Neural cell (in vitro differentiated cells): ENCODE measurements at regions not wholly inside any gene's neighbourhood (a gene's known extent, or its start where the extent isn't known, plus 50 kb on each side); places are given as distances from the start of the nearest gene placed in this dataset.

Source experiments
- H2AFZ ChIP-seq: fragments of 200-600, 300-800 bp; sonication (generic), shearing (Covaris generic); 2 replicates; pipeline ENCODE4 v1.6.0; 2014; ENCODE audit warnings: low read depth, mild to moderate bottlenecking, antibody characterized with exemption, low read length, moderate library complexity
- H3F3A ChIP-seq: fragments of 200-600 bp; shearing (Covaris generic); 2 replicates; pipeline ENCODE4 v1.6.1; 2016; ENCODE audit warnings: mild to moderate bottlenecking, moderate library complexity, mixed read lengths, antibody characterized with exemption, low read length; ENCODE audit not compliant: insufficient read depth, poor library complexity, severe bottlenecking
- H3K27ac ChIP-seq: fragments of 200-600, 300-800 bp; sonication (generic), shearing (Covaris generic); 2 replicates; pipeline ENCODE4 v1.5.1; 2014; ENCODE audit warnings: mild to moderate bottlenecking, low read length, moderate library complexity
- H3K27me3 ChIP-seq: fragments of 300-800, 200-600 bp; sonication (generic), shearing (Covaris generic); 2 replicates; pipeline ENCODE4 v1.6.0; 2014; ENCODE audit warnings: mild to moderate bottlenecking, low read depth, low read length, moderate library complexity; ENCODE audit not compliant: insufficient read depth
- H3K36me3 ChIP-seq: fragments of 300-800, 200-600 bp; sonication (generic), shearing (Covaris generic); 2 replicates; pipeline ENCODE4 v1.5.1; 2014; ENCODE audit warnings: mild to moderate bottlenecking, antibody characterized with exemption, low read length, moderate library complexity; ENCODE audit not compliant: insufficient read depth
- H3K4me2 ChIP-seq: fragments of 300-800, 200-600 bp; sonication (generic), shearing (Covaris generic); 2 replicates; pipeline ENCODE4 v1.6.0; 2014; ENCODE audit warnings: mild to moderate bottlenecking, low read length
- H3K4me3 ChIP-seq: fragments of 300-800, 200-600 bp; sonication (generic), shearing (Covaris generic); 2 replicates; pipeline ENCODE4 v1.5.1; 2014; ENCODE audit warnings: mild to moderate bottlenecking, low read length, moderate library complexity
- H3K79me2 ChIP-seq: fragments of 200-600 bp; shearing (Covaris generic); replicated peaks from 2 replicates; pipeline ENCODE4 v1.6.0; 2014; ENCODE audit warnings: mild to moderate bottlenecking, low read length, moderate library complexity; ENCODE audit not compliant: insufficient read depth
- H3K9ac ChIP-seq: fragments of 300-800, 200-600 bp; sonication (generic), shearing (Covaris generic); 2 replicates; pipeline ENCODE4 v1.6.1; 2016; ENCODE audit warnings: mild to moderate bottlenecking, low read length, mixed read lengths
- H3K9me2 ChIP-seq: fragments of 200-600 bp; shearing (Covaris generic); 2 replicates; pipeline ENCODE4 v1.6.1; 2016; ENCODE audit warnings: mild to moderate bottlenecking, low read length, mixed read lengths; ENCODE audit not compliant: insufficient read depth
- H3K9me3 ChIP-seq: fragments of 200-600, 300-800 bp; sonication (generic), shearing (Covaris generic); 2 replicates; pipeline ENCODE4 v1.6.1; 2016; ENCODE audit warnings: mild to moderate bottlenecking, mixed run types, low read length, moderate library complexity, mixed read lengths
- H4K20me1 ChIP-seq: fragments of 200-600 bp; shearing (Covaris generic); 2 replicates; pipeline ENCODE4 v1.6.1; 2016; ENCODE audit warnings: mild to moderate bottlenecking, mixed run types; ENCODE audit not compliant: insufficient read depth
- CTCF ChIP-seq: fragments of 450-650 bp; IDR thresholded peaks from 2 replicates; pipeline ENCODE4 v1.5.1; 2014; ENCODE audit warnings: antibody characterized with exemption, mild to moderate bottlenecking, moderate library complexity; ENCODE audit not compliant: poor library complexity, severe bottlenecking
- EP300 ChIP-seq: fragments of 450-650 bp; conservative IDR thresholded peaks from 2 replicates; pipeline ENCODE4 v1.6.1; 2014; ENCODE audit warnings: antibody characterized with exemption, mild to moderate bottlenecking, moderate library complexity; ENCODE audit not compliant: poor library complexity, severe bottlenecking
- EZH2 ChIP-seq: fragments of 200-600, 300-800 bp; shearing (Covaris generic), sonication (generic); IDR thresholded peaks from 2 replicates; pipeline ENCODE4 v1.6.1; 2014; ENCODE audit warnings: antibody characterized with exemption, low read length, borderline replicate concordance, mild to moderate bottlenecking; ENCODE audit not compliant: insufficient read depth, poor library complexity, severe bottlenecking
- MXI1 ChIP-seq: fragments of 450-650 bp; conservative IDR thresholded peaks from 2 replicates; pipeline ENCODE4 v1.6.1; 2014; ENCODE audit warnings: antibody characterized with exemption, mild to moderate bottlenecking; ENCODE audit not compliant: poor library complexity, severe bottlenecking
- POLR2AphosphoS5 ChIP-seq: IDR thresholded peaks from 2 replicates; pipeline ENCODE4 v1.6.1; 2012
- RAD21 ChIP-seq: fragments of 450-650 bp; conservative IDR thresholded peaks from 2 replicates; pipeline ENCODE4 v1.6.1; 2014; ENCODE audit warnings: antibody characterized with exemption, mild to moderate bottlenecking, moderate library complexity
- REST ChIP-seq: IDR thresholded peaks from 2 replicates; pipeline ENCODE4 v1.6.1; 2012; ENCODE audit warnings: borderline replicate concordance
- SMC3 ChIP-seq: fragments of 450-650 bp; conservative IDR thresholded peaks from 2 replicates; pipeline ENCODE4 v1.6.1; 2014; ENCODE audit warnings: antibody characterized with exemption, mild to moderate bottlenecking, moderate library complexity; ENCODE audit not compliant: poor library complexity
- TAF1 ChIP-seq: IDR thresholded peaks from 2 replicates; pipeline ENCODE4 v1.6.1; 2012; ENCODE audit warnings: low read depth

- TF ChIP-seq REST, result no peak
- no peak for TF ChIP-seq POLR2AphosphoS5
- no peak for TF ChIP-seq SMC3
- TF ChIP-seq CTCF, result no peak
- TF ChIP-seq TAF1, result no peak
- H3K36me3 ChIP-seq, result no peaks in the 10 kb centered on the region
- H3K9me2 ChIP-seq, result no peaks in the 10 kb centered on the region
- H4K20me1 ChIP-seq, result no peaks in the 10 kb centered on the region
- H2AFZ ChIP-seq, result no peak overlapping the region
- H3K4me3 ChIP-seq, result no peak overlapping the region
- H3K27me3 ChIP-seq, result no peaks in the 10 kb centered on the region
- H3K79me2 ChIP-seq, result no peaks in the 10 kb centered on the region
- H3K9me3 ChIP-seq, result no peaks in the 10 kb centered on the region
- H3F3A ChIP-seq, result no peaks in the 10 kb centered on the region
- H3K27ac ChIP-seq, result no peak overlapping the region
- H3K9ac ChIP-seq, result no peak overlapping the region
- H3K4me2 ChIP-seq, result no peak overlapping the region
Observed at GRCh38 chr11:130614591-130614990, 166.1 kb downstream of the ADAMTS15 start.

- H3K27me3 ChIP-seq, result no peaks in the 10 kb centered on the region
- H2AFZ ChIP-seq, result no peak overlapping the region
- no peak overlapping the region for H3K4me2 ChIP-seq
- no peak for TF ChIP-seq POLR2AphosphoS5
- no peak for TF ChIP-seq CTCF
- TF ChIP-seq TAF1, result no peak
- no peak for TF ChIP-seq MXI1
- no peak for TF ChIP-seq RAD21
- TF ChIP-seq SMC3, result no peak
- TF ChIP-seq REST, result no peak
- TF ChIP-seq EZH2, result no peak
- TF ChIP-seq EP300, result no peak
- H3K4me3 ChIP-seq, result no peak overlapping the region
- no peaks in the 10 kb centered on the region for H3K9me2 ChIP-seq
- H3K79me2 ChIP-seq, result no peaks in the 10 kb centered on the region
- no peaks in the 10 kb centered on the region for H3F3A ChIP-seq
- H3K36me3 ChIP-seq, result no peaks in the 10 kb centered on the region
- H3K9me3 ChIP-seq, result no peaks in the 10 kb centered on the region
- H3K27ac ChIP-seq, result no peak overlapping the region
- no peak overlapping the region for H3K9ac ChIP-seq
- H4K20me1 ChIP-seq, result no peaks in the 10 kb centered on the region
Observed at GRCh38 chr11:130615561-130615960, 167.1 kb downstream of the ADAMTS15 start.
